ENCODE measurements at regions not wholly inside any gene's neighbourhood (a gene's known extent, or its start where the extent isn't known, plus 50 kb on each side); places are given as distances from the start of the nearest gene placed in this dataset.

- ATAC-seq (no peak), DNase-seq (no peak)
- Histone ChIP-seq H3K27me3 (no peaks in the 10 kb centered on the region), H3K4me3 (no peak overlapping the region), H3K9me3 (no peaks in the 10 kb centered on the region), H3K4me1 (no peaks in the 10 kb centered on the region), H3K27ac (no peak overlapping the region), H3K36me3 (replicated peaks in 1 of 2; ENCODE audit: insufficient read depth in 1 of 2, low read depth in 2 of 2) (no peaks in the 10 kb centered on the region)
- no peak for TF ChIP-seq POLR2A (IDR thresholded peaks at IDR 0.05)
- 17 to 44% methylated on average over 2 to 4 of the region's 4 CpGs for WGBS, 2 donors
- intact Hi-C loops (cut with DNase I) = no loop called here
Measured at GRCh38 chr20:56179051-56179450, 69.5 kb upstream of the MC3R start.

GRCh38 chr20:56181583-56181982 lies 66.9 kb upstream of the MC3R start:
- H3K4me3 ChIP-seq = no peak overlapping the region
- H3K4me1 ChIP-seq = no peaks in the 10 kb centered on the region
- no peaks in the 10 kb centered on the region for H3K9me3 ChIP-seq
- DNase-seq = no peak
- ATAC-seq = no peak
- H3K36me3 ChIP-seq (replicated peaks in 1 of 2; ENCODE audit: insufficient read depth in 1 of 2, low read depth in 2 of 2) = no peaks in the 10 kb centered on the region
- TF ChIP-seq POLR2A (IDR thresholded peaks at IDR 0.05) = no peak
- TF ChIP-seq, protein P1, sequence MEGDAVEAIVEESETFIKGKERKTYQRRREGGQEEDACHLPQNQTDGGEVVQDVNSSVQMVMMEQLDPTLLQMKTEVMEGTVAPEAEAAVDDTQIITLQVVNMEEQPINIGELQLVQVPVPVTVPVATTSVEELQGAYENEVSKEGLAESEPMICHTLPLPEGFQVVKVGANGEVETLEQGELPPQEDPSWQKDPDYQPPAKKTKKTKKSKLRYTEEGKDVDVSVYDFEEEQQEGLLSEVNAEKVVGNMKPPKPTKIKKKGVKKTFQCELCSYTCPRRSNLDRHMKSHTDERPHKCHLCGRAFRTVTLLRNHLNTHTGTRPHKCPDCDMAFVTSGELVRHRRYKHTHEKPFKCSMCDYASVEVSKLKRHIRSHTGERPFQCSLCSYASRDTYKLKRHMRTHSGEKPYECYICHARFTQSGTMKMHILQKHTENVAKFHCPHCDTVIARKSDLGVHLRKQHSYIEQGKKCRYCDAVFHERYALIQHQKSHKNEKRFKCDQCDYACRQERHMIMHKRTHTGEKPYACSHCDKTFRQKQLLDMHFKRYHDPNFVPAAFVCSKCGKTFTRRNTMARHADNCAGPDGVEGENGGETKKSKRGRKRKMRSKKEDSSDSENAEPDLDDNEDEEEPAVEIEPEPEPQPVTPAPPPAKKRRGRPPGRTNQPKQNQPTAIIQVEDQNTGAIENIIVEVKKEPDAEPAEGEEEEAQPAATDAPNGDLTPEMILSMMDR (IDR thresholded peaks at IDR 0.05) = peak in 5 of 7 experiments; percentile 5 to 36 (median 27)
- no peaks in the 10 kb centered on the region for H3K27me3 ChIP-seq
- H3K27ac ChIP-seq = no peak overlapping the region
- 63 to 65% methylated on average over 1 of the region's 1 CpG for WGBS, 2 donors
- intact Hi-C loops (cut with DNase I) = no loop called here

DNA sequence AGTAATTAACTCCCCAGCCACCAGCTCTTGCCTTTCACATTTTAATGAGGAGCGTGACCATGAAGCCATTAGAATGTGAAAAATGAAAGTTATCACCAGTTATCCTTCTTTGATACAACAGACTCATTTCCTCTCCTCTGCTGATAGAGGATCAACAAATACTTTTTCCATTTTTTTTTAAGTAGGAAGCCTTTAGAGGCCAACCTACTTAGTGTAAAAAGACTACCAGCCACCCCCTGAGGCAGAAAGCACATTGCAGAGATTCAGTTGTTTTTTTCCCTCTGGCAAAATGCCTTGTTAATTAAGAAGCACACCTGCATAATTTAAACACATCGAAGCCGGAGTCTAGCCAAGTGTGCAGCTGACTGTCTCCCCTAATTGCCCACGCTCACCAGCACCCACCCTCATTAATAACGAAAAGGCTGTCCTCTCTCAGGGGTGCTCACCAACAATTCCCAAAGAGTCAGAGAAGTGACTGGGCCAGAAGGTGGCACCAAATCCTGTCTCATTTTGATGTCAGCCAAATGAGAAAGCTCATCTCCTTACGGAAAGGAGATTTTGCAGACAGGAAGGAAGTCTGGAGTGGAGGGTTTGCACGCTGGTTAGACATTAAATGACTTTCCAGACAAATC lies 60.9 kb upstream of the MC3R start:
- DNase-seq = peak in 1 of 4 donors; percentile 11
- Histone ChIP-seq H3K4me1 (no peaks in the 10 kb centered on the region), H3K9me3 (no peaks in the 10 kb centered on the region), H3K4me3 (no peak overlapping the region), H3K36me3 (replicated peaks in 1 of 2; ENCODE audit: insufficient read depth in 1 of 2, low read depth in 2 of 2) (no peaks in the 10 kb centered on the region), H3K27ac (no peak overlapping the region), H3K27me3 (no peaks in the 10 kb centered on the region)
- TF ChIP-seq, protein P1 (IDR thresholded peaks at IDR 0.05) = peak in 2 of 7 experiments; percentile 6 to 9
- TF ChIP-seq POLR2A (IDR thresholded peaks at IDR 0.05) = no peak
- intact Hi-C loops (cut with DNase I) = no loop called here
- no peak for ATAC-seq
- WGBS, 2 donors = 8 to 14% methylated on average over 7 of the region's 7 CpGs

DNA sequence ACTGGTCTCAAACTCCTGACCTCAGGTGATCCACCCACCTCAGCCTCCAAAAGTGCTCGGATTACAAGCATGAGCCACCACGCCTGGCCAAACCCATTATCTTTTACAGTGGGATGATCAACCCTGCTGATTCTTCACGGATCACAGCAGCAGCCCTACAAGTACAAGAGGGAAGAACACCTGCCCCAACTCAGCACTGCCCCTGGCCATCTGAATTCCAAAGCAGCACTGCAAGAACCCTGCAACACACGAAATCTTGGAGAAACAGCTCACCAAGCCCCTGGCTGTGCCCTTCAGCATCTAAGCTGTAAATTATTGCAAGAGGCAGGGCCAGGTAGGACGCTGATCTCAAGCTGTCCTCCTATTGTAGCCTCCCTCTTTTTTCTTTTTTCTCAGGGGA lies 54.5 kb upstream of the MC3R start:
- TF ChIP-seq, protein P1 (IDR thresholded peaks at IDR 0.05) = no peak
- no peak for TF ChIP-seq POLR2A (IDR thresholded peaks at IDR 0.05)
- H3K36me3 ChIP-seq (replicated peaks in 1 of 2; ENCODE audit: insufficient read depth in 1 of 2, low read depth in 2 of 2) = no peaks in the 10 kb centered on the region
- H3K27me3 ChIP-seq = no peaks in the 10 kb centered on the region
- no peak overlapping the region for H3K4me3 ChIP-seq
- DNase-seq = no peak
- H3K4me1 ChIP-seq = no peaks in the 10 kb centered on the region
- H3K9me3 ChIP-seq = peaks cover 0 to under 1% (median 0%) of the 10 kb centered on the region in 3 donors
- intact Hi-C loops (cut with DNase I) = no loop called here
- no peak overlapping the region for H3K27ac ChIP-seq
- WGBS, 2 donors = 41 to 46% methylated on average over 5 of the region's 5 CpGs
- ATAC-seq = no peak

- Histone ChIP-seq H3K9me3 (peaks cover 0 to 17% (median 0%) of the 10 kb centered on the region in 3 donors), H3K27me3 (no peaks in the 10 kb centered on the region), H3K4me3 (no peak overlapping the region), H3K36me3 (replicated peaks in 1 of 2; ENCODE audit: insufficient read depth in 1 of 2, low read depth in 2 of 2) (no peaks in the 10 kb centered on the region), H3K4me1 (no peaks in the 10 kb centered on the region), H3K27ac (no peak overlapping the region)
- intact Hi-C loops (cut with DNase I) = no loop called here
- 49 to 63% methylated on average over 2 of the region's 2 CpGs for WGBS, 2 donors
- no peak for ATAC-seq
- DNase-seq = no peak
- TF ChIP-seq, protein P1 (IDR thresholded peaks at IDR 0.05) = no peak
- no peak for TF ChIP-seq POLR2A (IDR thresholded peaks at IDR 0.05)
Measured at GRCh38 chr20:56195946-56196345, 52.6 kb upstream of the MC3R start.

Measured in body of pancreas (tissue), 4 donors.